WERI-Rb-1 (cell line): ENCODE measurements at regions not wholly inside any gene's neighbourhood (a gene's known extent, or its start where the extent isn't known, plus 50 kb on each side); places are given as distances from the start of the nearest gene placed in this dataset.

ENCODE experiments used
- DNase-seq: peaks from one replicate; pipeline ENCODE4 v3.0.0-alpha.2; 2020
- H3K27ac ChIP-seq: fragments of 250-450 bp; sonication (Bioruptor Pico); 2 replicates; pipeline ENCODE4 v1.5.1; 2020; ENCODE audit warnings: mild to moderate bottlenecking, moderate library complexity
- H3K27me3 ChIP-seq: fragments of 250-450 bp; sonication (Bioruptor Pico); 2 replicates; pipeline ENCODE4 v1.5.1; 2021; ENCODE audit warnings: mild to moderate bottlenecking, low read depth, moderate library complexity; ENCODE audit not compliant: insufficient read depth, severe bottlenecking
- H3K36me3 ChIP-seq: fragments of 250-450 bp; sonication (Bioruptor Pico); 2 replicates; pipeline ENCODE4 v1.5.1; 2020; ENCODE audit warnings: mild to moderate bottlenecking, moderate library complexity
- H3K4me3 ChIP-seq: 2 replicates; pipeline ENCODE4 v1.5.1; 2011; ENCODE audit warnings: low read depth, mild to moderate bottlenecking, control low read depth, low read length
- H3K9me3 ChIP-seq: fragments of 250-450 bp; sonication (Bioruptor Pico); 2 replicates; pipeline ENCODE4 v1.5.1; 2021; ENCODE audit warnings: mild to moderate bottlenecking, moderate library complexity; ENCODE audit not compliant: severe bottlenecking
- TF ChIP-seq, protein P1 (sequence below): IDR thresholded peaks from 2 replicates; pipeline ENCODE4 v1.5.1; 2011; ENCODE audit warnings: low read depth, mild to moderate bottlenecking, control low read depth, inconsistent platforms, low read length

DNA sequence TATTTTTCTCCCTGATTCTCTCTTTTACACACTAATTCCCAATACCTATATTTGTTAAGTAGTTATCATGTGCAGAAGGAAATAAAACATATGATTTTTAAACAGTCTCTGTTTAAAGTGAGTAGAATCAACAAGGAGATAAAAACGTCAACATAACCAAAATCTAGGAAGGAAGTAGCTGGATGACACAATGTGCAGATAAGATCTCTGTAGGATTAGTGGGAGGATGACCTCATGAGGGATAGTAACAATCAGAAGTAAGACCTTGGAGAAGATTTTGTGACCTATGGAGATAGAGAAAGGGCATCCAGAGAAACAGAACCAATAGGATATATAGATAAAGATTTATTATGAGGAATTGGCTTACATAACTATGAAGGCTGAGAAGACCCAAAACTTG, 262.6 kb upstream of the CDH11 start:
- Histone ChIP-seq H3K9me3 (peaks cover 6% of the 10 kb centered on the region), H3K4me3 (no peak overlapping the region), H3K36me3 (no peaks in the 10 kb centered on the region), H3K27ac (no peak overlapping the region), H3K27me3 (no peaks in the 10 kb centered on the region)
- DNase-seq, result no peak
- TF ChIP-seq, protein P1, sequence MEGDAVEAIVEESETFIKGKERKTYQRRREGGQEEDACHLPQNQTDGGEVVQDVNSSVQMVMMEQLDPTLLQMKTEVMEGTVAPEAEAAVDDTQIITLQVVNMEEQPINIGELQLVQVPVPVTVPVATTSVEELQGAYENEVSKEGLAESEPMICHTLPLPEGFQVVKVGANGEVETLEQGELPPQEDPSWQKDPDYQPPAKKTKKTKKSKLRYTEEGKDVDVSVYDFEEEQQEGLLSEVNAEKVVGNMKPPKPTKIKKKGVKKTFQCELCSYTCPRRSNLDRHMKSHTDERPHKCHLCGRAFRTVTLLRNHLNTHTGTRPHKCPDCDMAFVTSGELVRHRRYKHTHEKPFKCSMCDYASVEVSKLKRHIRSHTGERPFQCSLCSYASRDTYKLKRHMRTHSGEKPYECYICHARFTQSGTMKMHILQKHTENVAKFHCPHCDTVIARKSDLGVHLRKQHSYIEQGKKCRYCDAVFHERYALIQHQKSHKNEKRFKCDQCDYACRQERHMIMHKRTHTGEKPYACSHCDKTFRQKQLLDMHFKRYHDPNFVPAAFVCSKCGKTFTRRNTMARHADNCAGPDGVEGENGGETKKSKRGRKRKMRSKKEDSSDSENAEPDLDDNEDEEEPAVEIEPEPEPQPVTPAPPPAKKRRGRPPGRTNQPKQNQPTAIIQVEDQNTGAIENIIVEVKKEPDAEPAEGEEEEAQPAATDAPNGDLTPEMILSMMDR, result no peak

DNA sequence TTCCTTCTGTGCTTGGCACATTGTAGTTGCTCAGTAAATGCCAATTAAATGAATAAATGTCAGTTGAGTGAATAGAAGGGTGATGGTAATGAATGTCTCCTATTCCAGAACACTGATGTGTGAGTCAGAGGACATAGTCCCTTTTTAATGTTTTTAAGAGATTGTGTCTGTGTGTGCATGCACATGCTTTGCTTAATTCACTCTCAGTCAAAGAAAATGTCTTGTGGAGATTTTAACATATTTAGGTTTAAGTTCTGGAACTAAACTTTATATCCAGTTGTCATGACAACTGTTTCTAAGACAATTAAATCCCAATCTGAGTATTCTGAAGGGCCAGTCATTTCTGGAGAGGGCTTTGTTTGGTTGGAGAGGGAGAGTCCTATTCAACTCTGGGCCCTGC, 255.3 kb upstream of the CDH11 start:
- Histone ChIP-seq H3K4me3 (no peak overlapping the region), H3K27me3 (no peaks in the 10 kb centered on the region), H3K27ac (no peak overlapping the region), H3K36me3 (no peaks in the 10 kb centered on the region), H3K9me3 (no peaks in the 10 kb centered on the region)
- DNase-seq, result no peak
- TF ChIP-seq, protein P1, result no peak

DNA sequence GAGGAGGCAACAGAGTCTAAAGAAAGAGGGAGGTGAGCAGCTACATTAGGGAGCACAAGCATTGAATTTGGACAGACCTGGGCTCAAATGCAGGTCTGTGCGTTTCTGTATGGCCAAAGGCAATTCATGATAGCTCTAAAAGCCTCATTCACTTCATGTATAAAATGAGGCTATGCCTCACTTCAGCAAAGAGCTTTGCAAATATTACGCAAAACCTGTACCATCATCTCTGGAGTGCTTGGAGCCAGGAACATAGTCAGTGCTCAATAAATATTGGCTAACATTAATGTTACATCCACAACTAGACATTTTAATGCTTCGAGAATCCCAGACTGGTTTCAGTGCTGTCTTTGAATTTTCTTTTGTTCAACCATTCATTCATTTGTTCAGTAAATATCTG, 254.7 kb upstream of the CDH11 start:
- no peak for DNase-seq
- no peak overlapping the region for H3K4me3 ChIP-seq
- H3K36me3 ChIP-seq, result no peaks in the 10 kb centered on the region
- H3K27ac ChIP-seq, result no peak overlapping the region
- TF ChIP-seq, protein P1, result no peak
- no peaks in the 10 kb centered on the region for H3K27me3 ChIP-seq
- H3K9me3 ChIP-seq, result no peaks in the 10 kb centered on the region

GRCh38 chr16:65375651-65376050, 253.8 kb upstream of the CDH11 start:
- Histone ChIP-seq H3K27me3 (no peaks in the 10 kb centered on the region), H3K27ac (no peak overlapping the region), H3K36me3 (no peaks in the 10 kb centered on the region), H3K4me3 (no peak overlapping the region), H3K9me3 (no peaks in the 10 kb centered on the region)
- no peak for DNase-seq
- TF ChIP-seq, protein P1, result no peak

- TF ChIP-seq, protein P1, result no peak
- no peak for DNase-seq
- no peak overlapping the region for H3K4me3 ChIP-seq
- no peaks in the 10 kb centered on the region for H3K9me3 ChIP-seq
- no peaks in the 10 kb centered on the region for H3K27me3 ChIP-seq
- no peak overlapping the region for H3K27ac ChIP-seq
- H3K36me3 ChIP-seq, result no peaks in the 10 kb centered on the region
These were observed 251.2 kb upstream of the CDH11 start for GRCh38 chr16:65373097-65373496.

DNA sequence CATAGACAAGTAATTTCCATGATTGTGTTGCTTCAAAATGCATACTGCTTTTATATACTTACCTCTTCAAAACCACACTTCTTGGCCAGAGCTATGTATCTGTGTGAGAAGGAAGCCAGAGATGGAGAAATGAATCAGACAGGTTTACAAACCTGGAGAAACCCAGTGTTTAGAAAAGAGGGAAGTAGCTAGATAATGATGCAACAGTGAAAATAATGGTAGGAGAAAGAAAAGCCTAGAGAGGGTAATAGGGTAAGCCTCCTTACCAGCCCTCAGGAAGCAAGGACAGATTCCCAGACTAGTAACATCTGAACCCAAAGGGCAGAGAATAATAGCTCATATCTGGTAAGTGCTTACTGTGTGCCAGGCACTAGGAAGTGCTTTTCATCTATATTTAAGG, 250.3 kb upstream of the CDH11 start:
- Histone ChIP-seq H3K4me3 (no peak overlapping the region), H3K9me3 (no peaks in the 10 kb centered on the region), H3K27ac (no peak overlapping the region), H3K36me3 (no peaks in the 10 kb centered on the region), H3K27me3 (no peaks in the 10 kb centered on the region)
- no peak for DNase-seq
- TF ChIP-seq, protein P1, result no peak
